HK-2 (cell line): ENCODE measurements at regions not wholly inside any gene's neighbourhood (a gene's known extent, or its start where the extent isn't known, plus 50 kb on each side); places are given as distances from the start of the nearest gene placed in this dataset.
A peak's percentile ranks its signal among the peaks of the same experiment; 100 is the strongest.

Experiments used
- DNase-seq: peaks from one replicate; pipeline ENCODE4 v3.0.0-alpha.2; 2018; ENCODE audit not compliant: unreplicated experiment

GRCh38 chr2:180144338-180144813, 137.3 kb upstream of the CWC22 start:
- no peak for DNase-seq

- no peak for DNase-seq
Observed at GRCh38 chr2:180143633-180144337, 136.7 kb upstream of the CWC22 start.

GRCh38 chr2:180141600-180141999, 134.5 kb upstream of the CWC22 start:
- DNase-seq = no peak

DNA sequence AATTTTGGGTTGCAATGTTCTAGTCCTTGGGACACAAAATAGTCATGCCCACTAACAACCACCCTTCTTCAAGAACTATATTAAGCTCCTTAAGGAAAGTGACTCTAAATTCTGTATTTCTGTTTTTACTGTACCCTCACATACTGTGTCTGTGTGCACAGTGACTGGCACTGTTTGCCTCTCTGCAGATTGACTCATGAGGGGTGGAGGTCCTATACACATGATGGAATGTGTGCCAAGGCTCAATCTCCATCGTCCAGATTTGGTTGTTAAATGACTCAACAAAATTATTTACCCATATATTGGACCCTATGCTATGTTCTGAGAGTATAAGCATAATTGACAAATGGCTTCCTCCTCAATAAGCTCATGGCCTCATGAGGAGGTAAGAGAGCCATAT, 126.6 kb upstream of the CWC22 start:
- DNase-seq = no peak

DNA sequence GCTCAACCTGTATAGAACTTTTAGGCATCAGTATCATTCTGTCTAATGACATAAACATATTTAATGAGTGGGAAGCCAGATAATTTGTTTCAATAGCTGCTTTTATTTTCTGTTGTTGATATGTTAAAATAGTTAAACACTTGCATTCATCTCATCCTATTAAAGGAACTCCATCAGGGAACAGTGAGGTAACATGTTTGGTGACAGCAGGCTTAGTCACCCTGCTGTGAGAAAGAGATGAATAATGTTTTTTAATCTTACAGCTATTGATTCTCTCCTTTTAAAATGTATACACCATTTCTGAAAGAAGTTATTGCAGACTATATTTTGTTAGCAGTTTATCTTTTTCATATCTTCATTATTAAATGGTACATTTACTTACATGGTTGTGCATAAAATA, 123.3 kb upstream of the CWC22 start:
- no peak for DNase-seq

DNA sequence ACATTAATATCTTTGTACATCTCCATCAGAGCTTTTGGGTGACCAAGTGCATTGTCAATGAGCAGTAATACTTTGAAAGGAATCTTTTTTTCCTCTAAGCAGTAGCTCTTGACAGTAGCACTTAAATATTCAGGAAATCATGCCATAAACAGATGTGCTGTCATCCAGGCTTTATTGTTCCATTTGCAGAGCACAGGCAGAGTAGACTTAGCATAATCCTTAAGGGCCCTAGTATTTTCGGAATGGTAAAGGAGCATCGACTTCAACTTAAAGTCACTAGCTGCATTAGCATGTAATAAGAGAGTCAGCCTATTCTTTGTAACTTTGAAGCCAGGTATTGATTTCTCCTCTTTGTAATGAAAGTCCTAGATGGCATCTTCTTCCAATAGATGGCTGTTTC, 121.8 kb upstream of the CWC22 start:
- no peak for DNase-seq

- DNase-seq = peak; percentile 70
Observed at GRCh38 chr2:180125245-180125962, 118.3 kb upstream of the CWC22 start.

- no peak for DNase-seq
Observed at GRCh38 chr2:180124273-180125139, 117.4 kb upstream of the CWC22 start.

- no peak for DNase-seq
Observed at GRCh38 chr2:180122874-180123273, 115.8 kb upstream of the CWC22 start.

DNA sequence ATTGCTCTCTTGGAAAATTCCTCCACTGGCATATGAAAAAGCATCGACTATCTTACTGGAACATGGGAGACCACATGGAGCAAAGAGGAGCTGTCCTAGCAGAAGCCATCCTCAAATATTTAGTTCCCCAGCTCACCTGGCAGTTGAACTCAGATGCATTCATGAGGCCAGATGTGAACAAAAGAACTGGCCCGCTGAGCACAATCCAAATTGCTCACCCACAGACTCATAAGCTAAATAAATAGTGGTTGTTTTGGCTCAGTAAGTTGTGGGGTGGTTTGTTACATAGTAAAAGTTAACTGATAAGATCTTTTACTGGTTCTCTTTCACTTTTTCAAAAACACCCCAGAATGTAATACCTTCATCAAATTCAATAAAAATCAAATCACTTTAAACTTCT, 108.6 kb upstream of the CWC22 start:
- no peak for DNase-seq

DNA sequence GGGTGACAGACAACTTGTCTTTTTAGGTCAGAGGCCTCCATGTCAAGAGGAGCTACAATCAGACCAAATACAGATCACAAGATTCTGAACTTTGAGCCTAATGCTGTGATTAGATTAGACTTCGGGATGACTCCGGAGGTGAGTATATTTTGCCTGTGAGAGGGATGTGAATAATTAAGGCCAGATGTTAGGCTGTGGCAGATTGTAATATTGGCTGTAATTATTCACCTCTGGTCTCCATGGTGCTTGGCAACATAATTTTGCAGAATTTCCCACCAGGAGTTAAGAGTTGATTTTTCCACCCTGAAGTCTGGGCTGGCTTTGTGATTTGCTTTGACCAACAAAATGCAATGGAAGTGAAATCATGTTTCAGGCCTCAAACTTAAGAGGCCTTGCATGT, 108.2 kb upstream of the CWC22 start:
- no peak for DNase-seq

GRCh38 chr2:180111901-180112300, 104.8 kb upstream of the CWC22 start:
- DNase-seq = no peak

- no peak for DNase-seq
Observed at GRCh38 chr2:180110469-180110868, 103.4 kb upstream of the CWC22 start.

- no peak for DNase-seq
Observed at GRCh38 chr2:180101846-180102245, 94.7 kb upstream of the CWC22 start.

GRCh38 chr2:180099308-180099707, 92.2 kb upstream of the CWC22 start:
- DNase-seq = no peak

- no peak for DNase-seq
Observed at GRCh38 chr2:180085144-180085543, 78.0 kb upstream of the CWC22 start.

DNA sequence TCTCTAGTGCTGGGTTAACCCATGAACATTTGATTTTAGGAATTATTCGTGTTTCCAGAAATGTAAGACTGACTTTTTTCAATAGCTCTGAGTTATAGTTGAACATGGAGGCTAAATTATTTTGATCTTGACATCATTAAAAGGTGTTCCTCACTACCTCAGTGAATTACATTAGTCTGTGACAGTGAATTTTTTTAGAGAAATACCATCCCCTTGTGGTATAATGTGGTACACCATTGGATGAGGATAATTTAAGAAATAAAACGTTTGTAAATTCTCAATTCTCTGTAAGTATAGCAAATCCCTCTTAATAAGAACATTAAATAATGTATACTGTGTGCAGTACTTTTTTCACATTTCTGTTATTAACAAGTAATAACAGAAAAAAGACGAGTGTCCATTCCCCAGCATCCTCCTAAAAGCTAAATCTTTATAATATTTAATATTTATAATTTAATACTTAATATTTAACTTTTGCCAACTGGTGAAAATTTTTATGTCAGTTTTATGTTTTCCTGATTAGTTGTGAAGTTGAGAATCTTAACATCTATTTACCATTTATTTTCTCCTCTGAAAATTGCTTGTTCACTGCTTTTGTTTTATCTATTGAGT, 70.3 kb upstream of the CWC22 start:
- no peak for DNase-seq

DNA sequence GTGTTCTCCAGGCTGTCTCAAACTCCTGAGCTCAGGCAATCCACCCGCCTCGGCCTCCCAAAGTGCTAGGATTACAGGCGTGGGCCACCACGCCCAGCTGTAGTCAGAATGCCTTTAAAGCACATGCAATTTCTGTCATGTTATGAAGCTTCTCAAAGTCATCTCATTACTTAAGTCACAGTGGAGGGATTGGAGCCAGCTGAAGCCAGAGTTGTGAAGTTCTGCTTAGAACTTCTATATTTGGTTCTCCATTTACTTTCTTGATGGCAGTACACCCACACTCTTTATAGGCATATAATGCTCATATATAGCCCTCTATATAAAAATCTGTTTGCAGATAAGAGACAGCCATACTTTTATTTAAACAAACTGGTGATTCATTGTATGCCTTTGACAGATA, 68.8 kb upstream of the CWC22 start:
- DNase-seq = no peak

GRCh38 chr2:180071797-180072196, 64.7 kb upstream of the CWC22 start:
- no peak for DNase-seq

DNA sequence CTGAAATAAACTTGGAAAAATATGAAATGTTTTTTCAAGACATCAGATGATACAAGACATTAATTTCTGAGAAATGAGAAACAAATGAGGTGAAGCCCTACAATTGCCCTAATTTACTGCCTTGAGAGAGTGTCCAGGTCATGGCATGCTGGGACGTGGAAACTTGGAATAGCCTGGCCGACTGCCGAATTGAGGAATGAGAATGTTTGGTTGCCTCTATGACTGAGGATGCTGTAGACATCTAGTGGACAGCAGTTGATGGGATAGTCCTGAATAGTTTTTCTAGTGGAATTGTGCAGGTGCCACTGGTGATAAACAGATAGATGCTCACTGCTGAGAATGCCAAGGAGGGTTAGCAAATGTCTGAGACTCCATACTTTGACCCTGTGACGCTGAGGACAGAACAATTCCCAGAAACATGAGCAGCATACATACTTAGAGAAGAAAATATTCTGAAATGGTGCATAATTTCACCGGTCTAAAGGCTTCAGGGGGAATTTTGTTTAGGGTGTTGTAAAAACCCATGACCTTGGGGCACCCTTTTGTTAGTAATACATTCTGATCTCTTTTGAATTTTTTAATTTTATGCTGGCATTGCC, 56.5 kb upstream of the CWC22 start:
- DNase-seq = no peak

DNA sequence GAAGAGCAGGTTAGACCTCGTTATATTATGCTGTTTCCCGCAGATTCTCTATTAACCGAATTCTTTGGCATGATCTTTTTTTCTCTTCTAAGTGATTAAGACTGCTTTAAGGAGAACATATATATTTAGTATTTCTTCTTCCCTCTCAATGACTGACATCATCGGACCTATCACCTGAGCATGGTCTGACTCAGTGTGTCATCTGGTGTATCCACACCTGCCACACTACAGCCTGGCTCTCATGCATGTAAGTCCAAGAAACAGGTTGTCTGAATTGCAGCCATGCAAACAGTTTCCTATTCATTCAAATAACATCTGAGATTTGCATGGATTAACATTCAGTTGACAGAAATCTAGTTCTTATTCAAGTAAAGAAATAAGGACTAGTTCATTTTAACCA, 55.1 kb upstream of the CWC22 start:
- no peak for DNase-seq

DNA sequence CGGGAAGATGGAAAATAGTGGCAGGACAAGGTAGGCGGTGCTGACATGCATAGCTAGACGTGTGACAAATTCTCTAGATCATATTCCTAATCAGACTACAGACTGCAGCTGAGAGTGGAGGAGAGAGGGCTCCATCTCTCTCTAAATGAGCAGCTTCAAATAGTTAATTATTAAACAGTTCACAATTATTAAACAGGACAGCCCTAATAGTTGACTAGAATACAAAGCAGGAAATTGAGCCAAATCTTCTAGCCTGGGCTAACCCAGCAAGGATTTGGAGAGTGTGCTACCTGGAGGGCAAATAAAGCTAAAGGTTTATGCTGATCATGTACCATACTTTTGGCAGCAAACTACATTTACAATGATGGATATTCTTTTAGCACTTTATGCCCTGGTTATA, 54.4 kb upstream of the CWC22 start:
- no peak for DNase-seq
